ENCODE measurements at regions not wholly inside any gene's neighbourhood (a gene's known extent, or its start where the extent isn't known, plus 50 kb on each side); places are given as distances from the start of the nearest gene placed in this dataset.

GRCh38 chr18:29250259-29250658, 1073.3 kb upstream of the CDH2 start:
- no peak overlapping the region for H2AFZ ChIP-seq (ENCODE audit: control insufficient read depth, low read depth, low read length)
- H3K27me3 ChIP-seq (replicated peaks in 1 of 2; ENCODE audit: control insufficient read depth in 2 of 2, insufficient read depth in 2 of 2, low read length in 1 of 2): no peaks in the 10 kb centered on the region
- SMC1A ChIA-PET (ENCODE audit: uncharacterized antibody, unreplicated experiment): interaction anchor here (0.7 kb wide), 1 partner anchor 498 kb away, joined by 4 read pairs; no protein-coding TSS in a partner anchor
- H3K4me3 ChIP-seq: no peak overlapping the region
- no peaks in the 10 kb centered on the region for H3K9me3 ChIP-seq (replicated peaks; ENCODE audit: control insufficient read depth, insufficient read depth, low read length)
- POLR2A ChIA-PET: no interaction called here
- H3K27ac ChIP-seq (ENCODE audit: control insufficient read depth, insufficient read depth): no peak overlapping the region
- RAD21 ChIA-PET (ENCODE audit: unreplicated experiment): no interaction called here
- DNase-seq (ENCODE audit: low read depth, low spot score) (no peak), FAIRE-seq (no peak), ATAC-seq (no peak)
- WGBS (ENCODE audit: insufficient coverage, insufficient replicate concordance, low lambda C conversion rate, missing lambda C conversion rate): 35% methylated on average over 4 of the region's 4 CpGs
- TF ChIP-seq, protein P1, sequence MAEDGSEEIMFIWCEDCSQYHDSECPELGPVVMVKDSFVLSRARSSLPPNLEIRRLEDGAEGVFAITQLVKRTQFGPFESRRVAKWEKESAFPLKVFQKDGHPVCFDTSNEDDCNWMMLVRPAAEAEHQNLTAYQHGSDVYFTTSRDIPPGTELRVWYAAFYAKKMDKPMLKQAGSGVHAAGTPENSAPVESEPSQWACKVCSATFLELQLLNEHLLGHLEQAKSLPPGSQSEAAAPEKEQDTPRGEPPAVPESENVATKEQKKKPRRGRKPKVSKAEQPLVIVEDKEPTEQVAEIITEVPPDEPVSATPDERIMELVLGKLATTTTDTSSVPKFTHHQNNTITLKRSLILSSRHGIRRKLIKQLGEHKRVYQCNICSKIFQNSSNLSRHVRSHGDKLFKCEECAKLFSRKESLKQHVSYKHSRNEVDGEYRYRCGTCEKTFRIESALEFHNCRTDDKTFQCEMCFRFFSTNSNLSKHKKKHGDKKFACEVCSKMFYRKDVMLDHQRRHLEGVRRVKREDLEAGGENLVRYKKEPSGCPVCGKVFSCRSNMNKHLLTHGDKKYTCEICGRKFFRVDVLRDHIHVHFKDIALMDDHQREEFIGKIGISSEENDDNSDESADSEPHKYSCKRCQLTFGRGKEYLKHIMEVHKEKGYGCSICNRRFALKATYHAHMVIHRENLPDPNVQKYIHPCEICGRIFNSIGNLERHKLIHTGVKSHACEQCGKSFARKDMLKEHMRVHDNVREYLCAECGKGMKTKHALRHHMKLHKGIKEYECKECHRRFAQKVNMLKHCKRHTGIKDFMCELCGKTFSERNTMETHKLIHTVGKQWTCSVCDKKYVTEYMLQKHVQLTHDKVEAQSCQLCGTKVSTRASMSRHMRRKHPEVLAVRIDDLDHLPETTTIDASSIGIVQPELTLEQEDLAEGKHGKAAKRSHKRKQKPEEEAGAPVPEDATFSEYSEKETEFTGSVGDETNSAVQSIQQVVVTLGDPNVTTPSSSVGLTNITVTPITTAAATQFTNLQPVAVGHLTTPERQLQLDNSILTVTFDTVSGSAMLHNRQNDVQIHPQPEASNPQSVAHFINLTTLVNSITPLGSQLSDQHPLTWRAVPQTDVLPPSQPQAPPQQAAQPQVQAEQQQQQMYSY (CRISPR knock-in tag; IDR thresholded peaks at IDR 0.05): no peak
- TF ChIP-seq SRF (IDR thresholded peaks at IDR 0.05; ENCODE audit: low read depth in 2 of 2, low read length in 2 of 2): no peak
- no peak for TF ChIP-seq ZNF622 (IDR thresholded peaks at IDR 0.05)
- no peak for TF ChIP-seq USF2 (IDR thresholded peaks at IDR 0.05; ENCODE audit: borderline replicate concordance, low read depth, low read length)
- TF ChIP-seq, protein P2, sequence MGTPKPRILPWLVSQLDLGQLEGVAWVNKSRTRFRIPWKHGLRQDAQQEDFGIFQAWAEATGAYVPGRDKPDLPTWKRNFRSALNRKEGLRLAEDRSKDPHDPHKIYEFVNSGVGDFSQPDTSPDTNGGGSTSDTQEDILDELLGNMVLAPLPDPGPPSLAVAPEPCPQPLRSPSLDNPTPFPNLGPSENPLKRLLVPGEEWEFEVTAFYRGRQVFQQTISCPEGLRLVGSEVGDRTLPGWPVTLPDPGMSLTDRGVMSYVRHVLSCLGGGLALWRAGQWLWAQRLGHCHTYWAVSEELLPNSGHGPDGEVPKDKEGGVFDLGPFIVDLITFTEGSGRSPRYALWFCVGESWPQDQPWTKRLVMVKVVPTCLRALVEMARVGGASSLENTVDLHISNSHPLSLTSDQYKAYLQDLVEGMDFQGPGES (IDR thresholded peaks at IDR 0.05): no peak
- no peak for TF ChIP-seq MTA3 (IDR thresholded peaks at IDR 0.05; ENCODE audit: borderline replicate concordance, low read length)
- no peak for TF ChIP-seq ELK1 (IDR thresholded peaks at IDR 0.05; ENCODE audit: low read depth, low read length)
- no peak for TF ChIP-seq BACH1 (IDR thresholded peaks at IDR 0.05; ENCODE audit: borderline replicate concordance)
- no peak for TF ChIP-seq NFYA (IDR thresholded peaks at IDR 0.05; ENCODE audit: borderline replicate concordance, low read depth, low read length)
- no peak for TF ChIP-seq HDAC2 (IDR thresholded peaks at IDR 0.05)
- no peak for TF ChIP-seq ZBTB11 (CRISPR knock-in tag; IDR thresholded peaks at IDR 0.05)
- no peak for TF ChIP-seq FOXM1 (IDR thresholded peaks at IDR 0.05; ENCODE audit: low read depth, low read length)
- H3K79me2 ChIP-seq (ENCODE audit: control insufficient read depth, insufficient read depth, low read length): no peaks in the 10 kb centered on the region
- no peak overlapping the region for H3K4me2 ChIP-seq (ENCODE audit: control insufficient read depth, insufficient read depth)
- BruUV-seq (replicated peaks): no TSS peak
- no peak overlapping the region for H3K9ac ChIP-seq (ENCODE audit: control insufficient read depth, insufficient read depth, low read length)
- no peaks in the 10 kb centered on the region for H4K20me1 ChIP-seq (ENCODE audit: control insufficient read depth, insufficient read depth)
- H3K36me3 ChIP-seq (ENCODE audit: control insufficient read depth in 2 of 2, insufficient read depth in 2 of 2, low read length in 1 of 2): no peaks in the 10 kb centered on the region
- no peaks in the 10 kb centered on the region for H3K4me1 ChIP-seq (ENCODE audit: control insufficient read depth, insufficient read depth, low read length)
- intact Hi-C loops (cut with micrococcal nuclease; ENCODE audit: unreplicated experiment) (no loop called here), in situ Hi-C loops (cut with MboI) (no loop called here)
- CTCF ChIA-PET: no interaction called here
